HepG2 (cell line): ENCODE measurements at regions not wholly inside any gene's neighbourhood (a gene's known extent, or its start where the extent isn't known, plus 50 kb on each side); places are given as distances from the start of the nearest gene placed in this dataset.

ENCODE experiments used
- ARNTL ChIP-seq: sonication (generic); formaldehyde crosslinking; IDR thresholded peaks from 2 replicates; pipeline ENCODE4 v1.4.0; 2020; ENCODE audit warnings: mild to moderate bottlenecking, missing genetic modification reagents
- ATF1 ChIP-seq: IDR thresholded peaks from 2 replicates; pipeline ENCODE4 v1.6.1; 2016; ENCODE audit warnings: mild to moderate bottlenecking, control low read depth
- FOXA3 ChIP-seq: IDR thresholded peaks from 2 replicates; pipeline ENCODE4 v1.6.1; 2016; ENCODE audit warnings: missing genetic modification reagents, missing compliant biosample characterization
- GABPA ChIP-seq, 2 experiments: IDR thresholded peaks; 2 replicates each; pipeline ENCODE4 v1.6.1; 2011 to 2016; ENCODE audit warnings: low read depth in 2 of 2, low read length in 1 of 2, missing biosample characterization in 1 of 2, missing genetic modification characterization in 1 of 2
- GABPB1 ChIP-seq: IDR thresholded peaks from 2 replicates; pipeline ENCODE4 v1.6.1; 2016; ENCODE audit warnings: mild to moderate bottlenecking, missing genetic modification reagents, moderate library complexity, missing compliant biosample characterization
- KLF11 ChIP-seq: IDR thresholded peaks from 2 replicates; pipeline ENCODE4 v1.6.1; 2016; ENCODE audit warnings: missing compliant biosample characterization
- POLR2AphosphoS5 ChIP-seq: IDR thresholded peaks from 2 replicates; pipeline ENCODE4 v1.6.1; 2012; ENCODE audit warnings: low read depth, low read length
- ZNF44 ChIP-seq: sonication (generic); formaldehyde crosslinking; IDR thresholded peaks from 2 replicates; pipeline ENCODE4 v1.5.1; 2020; ENCODE audit warnings: mild to moderate bottlenecking, missing genetic modification reagents
- ZNF660 ChIP-seq: sonication (generic); formaldehyde crosslinking; IDR thresholded peaks from 2 replicates; pipeline ENCODE4 v1.5.1; 2020; ENCODE audit warnings: mild to moderate bottlenecking, low read depth, missing genetic modification reagents, borderline replicate concordance
- TF ChIP-seq, protein P1 (sequence below): sonication (generic); formaldehyde crosslinking; IDR thresholded peaks from 2 replicates; pipeline ENCODE4 v1.5.0; 2020; ENCODE audit warnings: mild to moderate bottlenecking, missing genetic modification reagents, moderate library complexity
- TF ChIP-seq, protein P2 (sequence below): sonication (generic); formaldehyde crosslinking; IDR thresholded peaks from 2 replicates; pipeline ENCODE4 v1.8.0; 2022; ENCODE audit warnings: missing genetic modification reagents, low read depth, mild to moderate bottlenecking, borderline replicate concordance

- TF ChIP-seq, protein P1, sequence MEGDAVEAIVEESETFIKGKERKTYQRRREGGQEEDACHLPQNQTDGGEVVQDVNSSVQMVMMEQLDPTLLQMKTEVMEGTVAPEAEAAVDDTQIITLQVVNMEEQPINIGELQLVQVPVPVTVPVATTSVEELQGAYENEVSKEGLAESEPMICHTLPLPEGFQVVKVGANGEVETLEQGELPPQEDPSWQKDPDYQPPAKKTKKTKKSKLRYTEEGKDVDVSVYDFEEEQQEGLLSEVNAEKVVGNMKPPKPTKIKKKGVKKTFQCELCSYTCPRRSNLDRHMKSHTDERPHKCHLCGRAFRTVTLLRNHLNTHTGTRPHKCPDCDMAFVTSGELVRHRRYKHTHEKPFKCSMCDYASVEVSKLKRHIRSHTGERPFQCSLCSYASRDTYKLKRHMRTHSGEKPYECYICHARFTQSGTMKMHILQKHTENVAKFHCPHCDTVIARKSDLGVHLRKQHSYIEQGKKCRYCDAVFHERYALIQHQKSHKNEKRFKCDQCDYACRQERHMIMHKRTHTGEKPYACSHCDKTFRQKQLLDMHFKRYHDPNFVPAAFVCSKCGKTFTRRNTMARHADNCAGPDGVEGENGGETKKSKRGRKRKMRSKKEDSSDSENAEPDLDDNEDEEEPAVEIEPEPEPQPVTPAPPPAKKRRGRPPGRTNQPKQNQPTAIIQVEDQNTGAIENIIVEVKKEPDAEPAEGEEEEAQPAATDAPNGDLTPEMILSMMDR: no peak
- no peak for TF ChIP-seq FOXA3 (CRISPR knock-in tag)
- TF ChIP-seq, protein P2, sequence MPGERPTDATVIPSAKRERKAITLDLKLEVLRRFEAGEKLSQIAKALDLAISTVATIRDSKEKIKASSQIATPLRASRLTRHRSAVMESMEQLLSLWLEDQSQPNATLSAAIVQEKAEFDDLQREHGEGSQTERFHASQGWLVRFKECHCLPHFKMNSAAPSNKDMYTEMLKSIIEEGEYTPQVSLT (CRISPR knock-in tag): no peak
- TF ChIP-seq GABPA (IDR thresholded peaks at IDR 0.05; ENCODE audit: low read depth, low read length): no peak
- TF ChIP-seq GABPA (CRISPR knock-in tag; IDR thresholded peaks at IDR 0.05; ENCODE audit: low read depth): no peak
- no peak for TF ChIP-seq ATF1 (CRISPR knock-in tag)
- TF ChIP-seq GABPB1 (CRISPR knock-in tag): no peak
- no peak for TF ChIP-seq KLF11 (CRISPR knock-in tag)
- no peak for TF ChIP-seq ARNTL (CRISPR knock-in tag)
- TF ChIP-seq ZNF660 (CRISPR knock-in tag): no peak
- no peak for TF ChIP-seq POLR2AphosphoS5
- no peak for TF ChIP-seq ZNF44
Observed at GRCh38 chr4:14400307-14400706, 602.0 kb upstream of the CPEB2 start.
